ENCODE measurements at regions not wholly inside any gene's neighbourhood (a gene's known extent, or its start where the extent isn't known, plus 50 kb on each side); places are given as distances from the start of the nearest gene placed in this dataset.

GRCh38 chr21:15151385-15152103 is 86.7 kb upstream of the NRIP1 start (continued):
- no peak for TF ChIP-seq ZNF544 (tag by site-specific recombination; IDR thresholded peaks at IDR 0.05)
- no peak for TF ChIP-seq ZNF394 (tag by site-specific recombination; IDR thresholded peaks at IDR 0.05; ENCODE audit: borderline replicate concordance)
- no peak for TF ChIP-seq ZSCAN4 (tag by site-specific recombination; IDR thresholded peaks at IDR 0.05)

- no peak overlapping the region for H3K4me3 ChIP-seq (ENCODE audit: low read depth, low read length)
- ChIA-PET POLR2A (no interaction called here), CTCF (no interaction called here)
- no peaks in the 10 kb centered on the region for H3K9me3 ChIP-seq (ENCODE audit: control insufficient read depth, insufficient read depth, low read depth, low read length)
- H3K4me1 ChIP-seq (ENCODE audit: control insufficient read depth, insufficient read depth, low read length): no peaks in the 10 kb centered on the region
- TF ChIP-seq ZNF24 (tag by site-specific recombination; IDR thresholded peaks at IDR 0.05) (no peak), GLI2 (tag by site-specific recombination; IDR thresholded peaks at IDR 0.05; ENCODE audit: borderline replicate concordance, low read depth) (no peak), OSR2 (tag by site-specific recombination; IDR thresholded peaks at IDR 0.05) (no peak), ZNF639 (tag by site-specific recombination; IDR thresholded peaks at IDR 0.05) (no peak), PRDM10 (tag by site-specific recombination; IDR thresholded peaks at IDR 0.05) (no peak)
- no peaks in the 10 kb centered on the region for H3K36me3 ChIP-seq (ENCODE audit: control insufficient read depth in 2 of 2, insufficient read depth in 1 of 2, low read length in 2 of 2)
- no peak overlapping the region for H3K27ac ChIP-seq (ENCODE audit: extremely low read depth, low read depth, low read length)
Observed at GRCh38 chr21:15152591-15152990, 87.8 kb upstream of the NRIP1 start.

GRCh38 chr21:15159382-15160020 is 94.7 kb upstream of the NRIP1 start:
- no peaks in the 10 kb centered on the region for H3K36me3 ChIP-seq (ENCODE audit: control insufficient read depth in 2 of 2, insufficient read depth in 1 of 2, low read length in 2 of 2)
- POLR2A ChIA-PET: no interaction called here
- no peak overlapping the region for H3K27ac ChIP-seq (ENCODE audit: extremely low read depth, low read depth, low read length)
- no peaks in the 10 kb centered on the region for H3K9me3 ChIP-seq (ENCODE audit: control insufficient read depth, insufficient read depth, low read depth, low read length)
- no peak overlapping the region for H3K4me3 ChIP-seq (ENCODE audit: low read depth, low read length)
- H3K4me1 ChIP-seq (ENCODE audit: control insufficient read depth, insufficient read depth, low read length): no peaks in the 10 kb centered on the region
- CTCF ChIA-PET: interaction anchor here (1.2 kb wide), 1 partner anchor 323 kb away, joined by 3 read pairs; no protein-coding TSS in a partner anchor
- no peak for TF ChIP-seq ZNF239 (tag by site-specific recombination; IDR thresholded peaks at IDR 0.05)
- no peak for TF ChIP-seq ZNF433 (tag by site-specific recombination; IDR thresholded peaks at IDR 0.05; ENCODE audit: low read depth)
- no peak for TF ChIP-seq ZNF514 (tag by site-specific recombination; IDR thresholded peaks at IDR 0.05)
- TF ChIP-seq ZNF624 (tag by site-specific recombination; IDR thresholded peaks at IDR 0.05): no peak
- no peak for TF ChIP-seq ZNF837 (tag by site-specific recombination; IDR thresholded peaks at IDR 0.05)
- TF ChIP-seq ZNF843 (tag by site-specific recombination; IDR thresholded peaks at IDR 0.05): no peak
- TF ChIP-seq ZNF138 (tag by site-specific recombination; IDR thresholded peaks at IDR 0.05; ENCODE audit: borderline replicate concordance): no peak
- TF ChIP-seq ZBTB49 (tag by site-specific recombination; IDR thresholded peaks at IDR 0.05; ENCODE audit: low read depth): no peak
- no peak for TF ChIP-seq ZNF114 (tag by site-specific recombination; IDR thresholded peaks at IDR 0.05)
- no peak for TF ChIP-seq ZNF140 (tag by site-specific recombination; IDR thresholded peaks at IDR 0.05)
- TF ChIP-seq ZNF362 (tag by site-specific recombination; IDR thresholded peaks at IDR 0.05): no peak
- TF ChIP-seq KLF10 (tag by site-specific recombination; IDR thresholded peaks at IDR 0.05): no peak
- TF ChIP-seq ZSCAN16 (tag by site-specific recombination; IDR thresholded peaks at IDR 0.05): no peak
- no peak for TF ChIP-seq HOXD13 (CRISPR knock-in tag; IDR thresholded peaks at IDR 0.05; ENCODE audit: borderline replicate concordance)
- no peak for TF ChIP-seq ZNF623 (tag by site-specific recombination; IDR thresholded peaks at IDR 0.05)
- TF ChIP-seq ZBTB48 (tag by site-specific recombination; IDR thresholded peaks at IDR 0.05): no peak

All from HEK293 (cell line).